ENCODE measurements at regions not wholly inside any gene's neighbourhood (a gene's known extent, or its start where the extent isn't known, plus 50 kb on each side); places are given as distances from the start of the nearest gene placed in this dataset.

DNA sequence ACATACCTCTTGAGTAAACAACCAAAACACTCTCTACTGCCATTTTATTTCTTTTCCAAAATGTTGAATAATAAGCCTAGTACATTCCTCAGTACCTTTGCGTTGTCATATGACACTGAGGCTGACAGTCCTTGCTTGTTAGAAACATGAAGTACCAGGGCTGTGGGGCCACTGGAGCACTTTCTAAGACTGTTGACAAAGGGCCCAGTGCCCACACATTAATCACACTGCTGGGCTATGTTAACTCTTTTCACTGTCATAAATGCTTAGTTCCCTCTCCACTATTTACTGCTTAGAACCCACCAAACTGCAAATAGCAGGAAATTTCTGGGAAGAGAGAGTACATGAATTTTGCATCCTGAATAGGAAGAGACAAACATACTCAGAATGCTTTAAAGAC lies 57.1 kb downstream of the FAM47B start:
- TF ChIP-seq, protein P1, sequence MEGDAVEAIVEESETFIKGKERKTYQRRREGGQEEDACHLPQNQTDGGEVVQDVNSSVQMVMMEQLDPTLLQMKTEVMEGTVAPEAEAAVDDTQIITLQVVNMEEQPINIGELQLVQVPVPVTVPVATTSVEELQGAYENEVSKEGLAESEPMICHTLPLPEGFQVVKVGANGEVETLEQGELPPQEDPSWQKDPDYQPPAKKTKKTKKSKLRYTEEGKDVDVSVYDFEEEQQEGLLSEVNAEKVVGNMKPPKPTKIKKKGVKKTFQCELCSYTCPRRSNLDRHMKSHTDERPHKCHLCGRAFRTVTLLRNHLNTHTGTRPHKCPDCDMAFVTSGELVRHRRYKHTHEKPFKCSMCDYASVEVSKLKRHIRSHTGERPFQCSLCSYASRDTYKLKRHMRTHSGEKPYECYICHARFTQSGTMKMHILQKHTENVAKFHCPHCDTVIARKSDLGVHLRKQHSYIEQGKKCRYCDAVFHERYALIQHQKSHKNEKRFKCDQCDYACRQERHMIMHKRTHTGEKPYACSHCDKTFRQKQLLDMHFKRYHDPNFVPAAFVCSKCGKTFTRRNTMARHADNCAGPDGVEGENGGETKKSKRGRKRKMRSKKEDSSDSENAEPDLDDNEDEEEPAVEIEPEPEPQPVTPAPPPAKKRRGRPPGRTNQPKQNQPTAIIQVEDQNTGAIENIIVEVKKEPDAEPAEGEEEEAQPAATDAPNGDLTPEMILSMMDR (IDR thresholded peaks at IDR 0.05), result no peak
- no peak for TF ChIP-seq POLR2A (IDR thresholded peaks at IDR 0.05)
- no peaks in the 10 kb centered on the region for H3K9me3 ChIP-seq
- H3K4me1 ChIP-seq, result no peaks in the 10 kb centered on the region
- H3K27me3 ChIP-seq, result no peaks in the 10 kb centered on the region
- H3K36me3 ChIP-seq, result no peaks in the 10 kb centered on the region
- no peak for DNase-seq
- no peak overlapping the region for H3K27ac ChIP-seq
- intact Hi-C loops (cut with DNase I; ENCODE audit: low total_unique reads), result no loop called here
- H3K4me3 ChIP-seq, result no peak overlapping the region

DNA sequence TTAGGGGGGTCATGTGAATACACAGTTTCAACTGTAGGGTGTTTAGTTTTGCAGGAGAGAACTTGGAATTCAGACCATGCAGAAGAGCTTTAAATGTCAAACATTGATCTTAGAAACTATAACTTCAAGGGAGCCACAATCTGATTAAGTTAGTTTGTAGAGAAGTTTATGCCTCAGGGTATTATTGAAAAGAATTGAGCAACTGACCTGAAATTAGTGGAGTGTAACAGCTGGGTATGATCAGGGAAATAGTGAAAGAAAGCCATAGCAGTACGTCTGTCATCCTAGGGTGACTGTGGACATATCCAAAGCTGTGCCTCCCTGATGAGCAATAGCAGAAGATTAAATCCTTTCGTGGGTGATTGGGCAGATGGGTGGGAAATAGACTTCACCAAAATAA lies 63.8 kb downstream of the FAM47B start:
- H3K27me3 ChIP-seq, result no peaks in the 10 kb centered on the region
- no peak for TF ChIP-seq POLR2A (IDR thresholded peaks at IDR 0.05)
- TF ChIP-seq, protein P1 (IDR thresholded peaks at IDR 0.05), result no peak
- H3K9me3 ChIP-seq, result no peaks in the 10 kb centered on the region
- H3K27ac ChIP-seq, result no peak overlapping the region
- intact Hi-C loops (cut with DNase I; ENCODE audit: low total_unique reads), result no loop called here
- no peak for DNase-seq
- no peak overlapping the region for H3K4me3 ChIP-seq
- H3K36me3 ChIP-seq, result no peaks in the 10 kb centered on the region
- no peaks in the 10 kb centered on the region for H3K4me1 ChIP-seq

DNA sequence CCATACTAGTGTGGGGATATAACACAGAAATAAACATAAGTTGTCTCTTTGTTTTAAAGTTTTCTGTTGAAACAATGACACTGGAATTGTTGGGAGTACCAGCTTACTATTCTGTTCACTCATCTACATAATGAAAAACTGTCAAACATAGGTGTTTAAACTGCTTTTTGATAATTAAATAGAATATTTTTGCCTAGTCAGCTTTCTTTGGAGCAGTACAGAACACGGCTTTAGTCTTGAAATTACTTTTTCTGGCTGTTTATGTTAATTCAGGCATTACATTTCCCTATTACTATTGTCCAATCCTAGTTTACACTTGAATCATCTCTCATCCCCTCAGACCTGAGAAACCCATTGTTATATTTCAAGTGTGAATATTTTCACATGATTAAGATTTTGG lies 73.0 kb downstream of the FAM47B start:
- no peak overlapping the region for H3K4me3 ChIP-seq
- H3K36me3 ChIP-seq, result no peaks in the 10 kb centered on the region
- no peaks in the 10 kb centered on the region for H3K4me1 ChIP-seq
- H3K9me3 ChIP-seq, result no peaks in the 10 kb centered on the region
- H3K27me3 ChIP-seq, result no peaks in the 10 kb centered on the region
- no peak for DNase-seq
- no peak overlapping the region for H3K27ac ChIP-seq
- intact Hi-C loops (cut with DNase I; ENCODE audit: low total_unique reads), result no loop called here
- TF ChIP-seq, protein P1 (IDR thresholded peaks at IDR 0.05), result no peak
- TF ChIP-seq POLR2A (IDR thresholded peaks at IDR 0.05), result no peak

DNA sequence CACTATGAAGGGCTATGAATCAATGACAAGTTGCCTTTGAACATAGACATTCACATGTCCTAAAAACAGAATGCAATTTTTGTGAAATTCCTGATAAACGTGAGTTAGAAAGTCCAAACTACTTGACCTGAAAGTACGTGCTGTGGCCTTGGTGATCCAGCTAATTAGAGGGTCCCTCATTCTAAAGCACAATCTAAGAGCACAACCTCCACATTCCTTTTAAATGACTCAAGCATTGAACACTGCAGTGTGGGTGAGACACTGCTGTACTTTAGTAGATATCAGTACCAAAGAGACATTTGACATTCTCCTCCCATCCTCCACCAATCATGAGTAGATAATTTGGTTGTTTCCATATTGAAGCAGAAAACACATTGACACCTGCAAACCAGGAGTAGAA lies 73.5 kb downstream of the FAM47B start:
- Histone ChIP-seq H3K9me3 (no peaks in the 10 kb centered on the region), H3K27me3 (no peaks in the 10 kb centered on the region), H3K4me3 (no peak overlapping the region), H3K4me1 (no peaks in the 10 kb centered on the region), H3K36me3 (no peaks in the 10 kb centered on the region), H3K27ac (no peak overlapping the region)
- no peak for DNase-seq
- intact Hi-C loops (cut with DNase I; ENCODE audit: low total_unique reads), result no loop called here
- no peak for TF ChIP-seq POLR2A (IDR thresholded peaks at IDR 0.05)
- TF ChIP-seq, protein P1 (IDR thresholded peaks at IDR 0.05), result no peak

DNA sequence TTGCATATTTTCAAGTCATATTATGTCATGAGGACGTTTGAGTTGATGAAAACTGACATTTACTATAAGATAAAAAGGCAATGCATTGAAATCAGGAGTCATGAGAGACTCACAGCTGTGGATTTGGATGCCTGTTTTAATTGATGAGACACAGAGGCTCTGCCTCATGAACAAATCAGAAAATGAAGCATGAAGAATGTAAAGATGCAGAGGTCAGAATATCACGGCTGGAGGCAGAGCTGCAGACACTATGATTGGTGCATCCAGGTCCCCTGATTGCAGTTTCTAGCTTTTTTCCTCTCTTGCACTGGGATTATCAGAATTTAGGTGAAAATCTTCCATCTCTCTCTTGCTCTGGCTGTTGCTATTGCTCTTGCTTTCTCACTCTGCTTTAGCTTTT lies 74.7 kb downstream of the FAM47B start:
- no peak overlapping the region for H3K27ac ChIP-seq
- no peaks in the 10 kb centered on the region for H3K9me3 ChIP-seq
- DNase-seq, result no peak
- TF ChIP-seq POLR2A (IDR thresholded peaks at IDR 0.05), result no peak
- TF ChIP-seq, protein P1 (IDR thresholded peaks at IDR 0.05), result no peak
- intact Hi-C loops (cut with DNase I; ENCODE audit: low total_unique reads), result no loop called here
- no peaks in the 10 kb centered on the region for H3K27me3 ChIP-seq
- H3K4me1 ChIP-seq, result no peaks in the 10 kb centered on the region
- H3K36me3 ChIP-seq, result no peaks in the 10 kb centered on the region
- no peak overlapping the region for H3K4me3 ChIP-seq
